HepG2 (cell line): ENCODE measurements at regions not wholly inside any gene's neighbourhood (a gene's known extent, or its start where the extent isn't known, plus 50 kb on each side); places are given as distances from the start of the nearest gene placed in this dataset.

Experiments used
- ATAC-seq: fragments of 200-7000 bp; cut with Tn5 transposase; 3 replicates; pipeline ENCODE4 v1.9.1; 2020; ENCODE audit warnings: mild to moderate bottlenecking, moderate library complexity
- BruUV-seq: library from RNA; stranded (reverse); fragments of 400-500 nt; replicated peaks from 2 replicates; lab custom pipeline; 2021; lab: Mats Ljungman, UMichigan
- CTCF ChIA-PET: fragments of 300-600 bp; formaldehyde crosslinking; extraction: SDS; loops from one replicate; lab custom pipeline; 2021; ENCODE audit warnings: low total read pairs, inconsistent platforms, low intra/inter-chr PET ratio; lab: Yijun Ruan, JAX
- POLR2A ChIA-PET: fragments of 350-600 bp; sonication (Branson Sonifier 250); formaldehyde crosslinking; loops from one replicate; lab custom pipeline; 2020; ENCODE audit warnings: antibody characterized with exemption, inconsistent platforms; lab: Yijun Ruan, JAX
- DNase-seq: peaks from one replicate; pipeline ENCODE4 v3.0.0-alpha.2; 2015; ENCODE audit warnings: low spot score
- FAIRE-seq: peaks from 3 replicates; lab custom pipeline; 2011; peaks lifted over from hg19 to GRCh38; lab: Jason Lieb, UNC
- H2AFZ ChIP-seq: one replicate; pipeline ENCODE4 v1.6.1; 2011; ENCODE audit warnings: low read length, inconsistent platforms
- H3K27ac ChIP-seq: fragments of 300-600 bp; 3 replicates; pipeline ENCODE4 v1.8.0; 2011; ENCODE audit warnings: mixed run types, mild to moderate bottlenecking, mixed read lengths, low read length, inconsistent platforms; ENCODE audit not compliant: insufficient read depth; ENCODE audit errors: extremely low read length
- H3K27me3 ChIP-seq, 2 experiments: fragments of 200-600 bp in 1 of 2; 2 replicates in 1 of 2; 3 replicates in 1 of 2; pipeline versions ENCODE4 v1.6.0 to v1.8.0; 2011; ENCODE audit warnings: low read length in 2 of 2, mild to moderate bottlenecking in 2 of 2, moderate library complexity in 2 of 2, inconsistent platforms in 1 of 2; ENCODE audit not compliant: insufficient read depth in 2 of 2, control insufficient read depth in 1 of 2
- H3K36me3 ChIP-seq, 2 experiments: fragments of 200-600 bp in 1 of 2; replicated peaks in 1 of 2; 2 replicates in 1 of 2; 3 replicates in 1 of 2; pipeline versions ENCODE4 v1.5.1 to v1.8.0; 2011; ENCODE audit warnings: low read length in 2 of 2, inconsistent platforms in 1 of 2; ENCODE audit not compliant: insufficient read depth in 2 of 2, control insufficient read depth in 1 of 2
- H3K4me1 ChIP-seq: 2 replicates; pipeline ENCODE4 v1.5.1; 2012; ENCODE audit warnings: low read length, inconsistent platforms; ENCODE audit not compliant: insufficient read depth
- H3K4me2 ChIP-seq: 2 replicates; pipeline ENCODE4 v1.6.0; 2011; ENCODE audit warnings: low read depth, low read length, inconsistent platforms
- H3K4me3 ChIP-seq, 3 experiments: fragments of 200-600 bp in 1 of 3; sonication (generic), shearing (Covaris generic) in 1 of 3; replicated peaks in 1 of 3; 2 replicates each; pipeline ENCODE4 v1.5.1; 2011 to 2016; ENCODE audit warnings: low read length in 3 of 3, inconsistent platforms in 2 of 3, low read depth in 2 of 3, mild to moderate bottlenecking in 2 of 3, control low read depth in 1 of 3, mixed read lengths in 1 of 3; ENCODE audit not compliant: insufficient read depth in 1 of 3
- H3K79me2 ChIP-seq: one replicate; pipeline ENCODE4 v1.6.1; 2011; ENCODE audit warnings: low read length, inconsistent platforms; ENCODE audit not compliant: insufficient read depth
- H3K9ac ChIP-seq: 2 replicates; pipeline ENCODE4 v1.6.0; 2011; ENCODE audit warnings: mild to moderate bottlenecking, low read depth, low read length, inconsistent platforms; ENCODE audit not compliant: insufficient read depth
- H3K9me3 ChIP-seq: 2 replicates; pipeline ENCODE4 v1.5.1; 2012; ENCODE audit warnings: mild to moderate bottlenecking, low read length
- H4K20me1 ChIP-seq: 2 replicates; pipeline ENCODE4 v1.6.0; 2011; ENCODE audit warnings: inconsistent platforms, mild to moderate bottlenecking, low read length, moderate library complexity; ENCODE audit not compliant: insufficient read depth
- EEA1 ChIP-seq: sonication (generic); formaldehyde crosslinking; IDR thresholded peaks from 2 replicates; pipeline ENCODE4 v1.5.1; 2020; ENCODE audit warnings: mild to moderate bottlenecking, missing genetic modification reagents, borderline replicate concordance
- FOXJ3 ChIP-seq: sonication (generic); formaldehyde crosslinking; IDR thresholded peaks from 2 replicates; pipeline ENCODE4 v1.4.0; 2020; ENCODE audit warnings: missing genetic modification reagents, mild to moderate bottlenecking, borderline replicate concordance
- HMGA1 ChIP-seq: sonication (generic); formaldehyde crosslinking; conservative IDR thresholded peaks from 2 replicates; pipeline ENCODE4 v1.4.0; 2020; ENCODE audit warnings: missing genetic modification reagents
- MAZ ChIP-seq, 2 experiments: sonication (generic) in 1 of 2; formaldehyde crosslinking in 1 of 2; IDR thresholded peaks; 2 replicates each; pipeline versions ENCODE4 v1.5.0 to v1.6.1; 2012 to 2020; ENCODE audit warnings: low read depth in 2 of 2, mild to moderate bottlenecking in 2 of 2, borderline replicate concordance in 1 of 2, improper control_type of control experiment in 1 of 2, low read length in 1 of 2, missing genetic modification reagents in 1 of 2, moderate library complexity in 1 of 2
- MXD4 ChIP-seq: IDR thresholded peaks from 2 replicates; pipeline ENCODE4 v1.6.1; 2016; ENCODE audit warnings: mild to moderate bottlenecking, missing biosample characterization, missing genetic modification reagents
- RBAK ChIP-seq: sonication (generic); formaldehyde crosslinking; IDR thresholded peaks from 2 replicates; pipeline ENCODE4 v1.5.1; 2020; ENCODE audit warnings: mild to moderate bottlenecking, missing genetic modification reagents
- ZNF251 ChIP-seq: sonication (generic); formaldehyde crosslinking; IDR thresholded peaks from 2 replicates; pipeline ENCODE4 v1.9.0; 2021; ENCODE audit warnings: mild to moderate bottlenecking, missing genetic modification reagents
- ZNF451 ChIP-seq: sonication (generic); formaldehyde crosslinking; IDR thresholded peaks from 2 replicates; pipeline ENCODE4 v1.5.0; 2020; ENCODE audit warnings: mild to moderate bottlenecking, missing genetic modification reagents
- ZNF674 ChIP-seq: sonication (generic); formaldehyde crosslinking; IDR thresholded peaks from 2 replicates; pipeline ENCODE4 v1.5.0; 2020; ENCODE audit warnings: low read depth, mild to moderate bottlenecking, missing genetic modification reagents
- ZNF761 ChIP-seq: sonication (generic); formaldehyde crosslinking; conservative IDR thresholded peaks from 2 replicates; pipeline ENCODE4 v1.4.0; 2020; ENCODE audit warnings: mild to moderate bottlenecking, missing genetic modification reagents
- ZNF781 ChIP-seq: sonication (generic); formaldehyde crosslinking; IDR thresholded peaks from 2 replicates; pipeline ENCODE4 v1.5.1; 2020; ENCODE audit warnings: borderline replicate concordance, mild to moderate bottlenecking, missing genetic modification reagents; ENCODE audit errors: not compliant biosample characterization
- ZZZ3 ChIP-seq: sonication (generic); formaldehyde crosslinking; IDR thresholded peaks from 2 replicates; pipeline ENCODE4 v1.4.0; 2020; ENCODE audit warnings: missing genetic modification reagents, mild to moderate bottlenecking, borderline replicate concordance
- WGBS: methylation state at CpG from one replicate; pipeline ENCODE4 v1.1.6; 2017; ENCODE audit warnings: low lambda C conversion rate; 5-methylcytosine and 5-hydroxymethylcytosine counted together
- in situ Hi-C: cut with HindIII; loops from 2 replicates; pipeline ENCODE4 v1.10.0; 2017; ENCODE audit warnings: low pct_unique_long_range_greater_than_20kb; ENCODE audit not compliant: extremely low pct_ligation_motif_present
- intact Hi-C: fragments of 100-400 bp; cut with micrococcal nuclease; formaldehyde crosslinking; loops from one replicate; pipeline ENCODE4 v1.10.0; 2022; ENCODE audit not compliant: unreplicated experiment
- TF ChIP-seq, protein P1 (sequence below): sonication (generic); formaldehyde crosslinking; IDR thresholded peaks from 2 replicates; pipeline ENCODE4 v1.4.0; 2020; ENCODE audit warnings: mild to moderate bottlenecking, low read depth, missing genetic modification reagents
- TF ChIP-seq, protein P2 (sequence below): sonication (generic); formaldehyde crosslinking; conservative IDR thresholded peaks from 2 replicates; pipeline ENCODE4 v1.8.0; 2022; ENCODE audit warnings: missing genetic modification reagents

DNA sequence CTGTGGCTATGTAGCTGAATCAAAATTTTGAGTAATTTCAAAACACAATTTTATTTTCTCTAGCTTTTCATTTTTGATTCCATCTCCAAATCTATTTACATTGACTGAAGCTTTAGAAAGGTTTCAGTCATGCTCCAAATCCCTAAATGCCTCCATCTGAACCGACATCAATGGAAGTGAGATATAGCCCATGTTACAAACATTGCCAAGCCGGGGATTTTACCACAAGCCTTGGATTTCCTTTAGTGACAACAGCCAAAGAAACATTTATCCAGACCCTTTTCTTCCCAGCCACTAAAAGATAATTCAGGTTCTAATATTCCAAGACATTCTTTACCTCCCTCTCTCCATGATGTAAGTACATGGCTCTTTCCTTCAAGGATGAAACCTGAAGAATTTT is 1087.7 kb upstream of the SEMA6A start (continued):
- TF ChIP-seq ZNF451: no peak
- TF ChIP-seq MXD4 (CRISPR knock-in tag): no peak

DNA sequence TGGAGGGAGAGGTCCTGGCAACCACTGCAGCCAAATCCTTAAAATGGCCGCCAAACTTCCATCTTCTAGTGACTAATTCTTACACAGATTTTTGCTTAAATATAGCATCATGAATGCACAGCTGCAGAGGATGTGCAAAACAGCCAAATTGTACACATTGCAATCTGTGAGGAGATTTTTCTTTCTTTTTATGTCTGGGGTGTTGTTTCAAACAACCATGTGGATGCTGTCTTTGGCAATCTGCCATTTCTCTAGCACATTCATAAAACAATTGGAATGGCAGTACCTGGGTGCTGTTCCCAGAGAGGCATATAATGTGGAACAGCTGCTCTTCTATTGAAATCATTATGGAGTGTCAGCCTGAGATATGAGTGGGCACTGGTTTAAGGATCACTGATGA is 1082.9 kb upstream of the SEMA6A start:
- TF ChIP-seq, protein P1, sequence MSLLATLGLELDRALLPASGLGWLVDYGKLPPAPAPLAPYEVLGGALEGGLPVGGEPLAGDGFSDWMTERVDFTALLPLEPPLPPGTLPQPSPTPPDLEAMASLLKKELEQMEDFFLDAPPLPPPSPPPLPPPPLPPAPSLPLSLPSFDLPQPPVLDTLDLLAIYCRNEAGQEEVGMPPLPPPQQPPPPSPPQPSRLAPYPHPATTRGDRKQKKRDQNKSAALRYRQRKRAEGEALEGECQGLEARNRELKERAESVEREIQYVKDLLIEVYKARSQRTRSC (CRISPR knock-in tag): no peak
- Histone ChIP-seq H4K20me1 (no peaks in the 10 kb centered on the region), H2AFZ (no peak overlapping the region), H3K9me3 (no peaks in the 10 kb centered on the region), H3K27me3 (no peaks in the 10 kb centered on the region; a peak in 1 of 5 replicates), H3K4me2 (no peak overlapping the region), H3K4me3 (no peak overlapping the region), H3K9ac (no peak overlapping the region), H3K79me2 (no peaks in the 10 kb centered on the region), H3K36me3 (no peaks in the 10 kb centered on the region), H3K27ac (no peak overlapping the region), H3K4me1 (no peaks in the 10 kb centered on the region)
- 10% methylated on average over 1 of the region's 1 CpG for WGBS
- no peak for ATAC-seq
- in situ Hi-C loops (no loop called here), intact Hi-C loops (no loop called here)
- no peak for DNase-seq
- BruUV-seq: no TSS peak
- ChIA-PET POLR2A (no interaction called here), CTCF (no interaction called here)
- no peak for FAIRE-seq

DNA sequence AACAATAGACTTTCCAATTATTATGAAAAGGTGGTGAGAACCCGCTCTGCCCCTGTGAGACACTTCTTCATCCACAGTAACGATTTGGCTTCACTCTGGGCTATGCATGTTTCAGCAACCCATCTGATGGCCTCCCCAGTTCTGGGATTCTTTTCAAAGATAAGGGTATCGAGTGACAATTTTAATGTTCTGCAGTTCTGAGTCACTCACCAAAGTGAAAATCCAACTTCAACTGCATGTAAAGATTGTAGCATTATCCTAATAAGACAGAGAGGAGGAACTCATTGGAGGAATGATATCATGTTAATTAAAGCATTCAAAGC is 1078.3 kb upstream of the SEMA6A start:
- H3K4me3 ChIP-seq: no peak overlapping the region
- no peaks in the 10 kb centered on the region for H3K79me2 ChIP-seq
- WGBS: 9% methylated on average over 3 of the region's 3 CpGs
- intact Hi-C loops: no loop called here
- H4K20me1 ChIP-seq: no peaks in the 10 kb centered on the region
- POLR2A ChIA-PET: no interaction called here
- ATAC-seq (no peak), DNase-seq (no peak), FAIRE-seq (no peak)
- no peak overlapping the region for H3K4me2 ChIP-seq
- no TSS peak for BruUV-seq
- H3K27ac ChIP-seq: no peak overlapping the region
- in situ Hi-C loops: no loop called here
- H3K9me3 ChIP-seq: no peaks in the 10 kb centered on the region
- no peaks in the 10 kb centered on the region for H3K4me1 ChIP-seq
- CTCF ChIA-PET: no interaction called here
- H3K9ac ChIP-seq: no peak overlapping the region
- no peak overlapping the region for H2AFZ ChIP-seq
- no peaks in the 10 kb centered on the region; a peak in 1 of 5 replicates for H3K27me3 ChIP-seq
- TF ChIP-seq ZNF781 (CRISPR knock-in tag) (no peak), ZNF761 (no peak), ZNF674 (CRISPR knock-in tag) (no peak), FOXJ3 (no peak), EEA1 (CRISPR knock-in tag) (no peak), MAZ (IDR thresholded peaks at IDR 0.05; ENCODE audit: borderline replicate concordance, low read depth, low read length) (no peak), MAZ (CRISPR knock-in tag; IDR thresholded peaks at IDR 0.05; ENCODE audit: low read depth) (no peak), HMGA1 (CRISPR knock-in tag) (no peak), RBAK (CRISPR knock-in tag) (no peak), ZZZ3 (no peak), ZNF251 (CRISPR knock-in tag) (no peak)
- TF ChIP-seq, protein P2, sequence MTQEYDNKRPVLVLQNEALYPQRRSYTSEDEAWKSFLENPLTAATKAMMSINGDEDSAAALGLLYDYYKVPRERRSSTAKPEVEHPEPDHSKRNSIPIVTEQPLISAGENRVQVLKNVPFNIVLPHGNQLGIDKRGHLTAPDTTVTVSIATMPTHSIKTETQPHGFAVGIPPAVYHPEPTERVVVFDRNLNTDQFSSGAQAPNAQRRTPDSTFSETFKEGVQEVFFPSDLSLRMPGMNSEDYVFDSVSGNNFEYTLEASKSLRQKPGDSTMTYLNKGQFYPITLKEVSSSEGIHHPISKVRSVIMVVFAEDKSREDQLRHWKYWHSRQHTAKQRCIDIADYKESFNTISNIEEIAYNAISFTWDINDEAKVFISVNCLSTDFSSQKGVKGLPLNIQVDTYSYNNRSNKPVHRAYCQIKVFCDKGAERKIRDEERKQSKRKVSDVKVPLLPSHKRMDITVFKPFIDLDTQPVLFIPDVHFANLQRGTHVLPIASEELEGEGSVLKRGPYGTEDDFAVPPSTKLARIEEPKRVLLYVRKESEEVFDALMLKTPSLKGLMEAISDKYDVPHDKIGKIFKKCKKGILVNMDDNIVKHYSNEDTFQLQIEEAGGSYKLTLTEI (CRISPR knock-in tag): no peak
- H3K36me3 ChIP-seq: no peaks in the 10 kb centered on the region
